Esophagus (tissue), 2 donors: ENCODE measurements at regions not wholly inside any gene's neighbourhood (a gene's known extent, or its start where the extent isn't known, plus 50 kb on each side); places are given as distances from the start of the nearest gene placed in this dataset.
A peak's percentile ranks its signal among the peaks of the same experiment; 100 is the strongest.

Experiments used
- H3K27ac ChIP-seq, 2 donors: one replicate each; pipeline ENCODE4 v1.5.1; 2013; ENCODE audit warnings: low read depth in 2 of 2, mild to moderate bottlenecking in 2 of 2, inconsistent platforms in 1 of 2, low read length in 1 of 2, moderate library complexity in 1 of 2
- H3K27me3 ChIP-seq, 2 donors: one replicate each; pipeline ENCODE4 v1.6.1; 2013; ENCODE audit warnings: low read length in 2 of 2, control low read depth in 1 of 2, mild to moderate bottlenecking in 1 of 2; ENCODE audit not compliant: insufficient read depth in 2 of 2, control insufficient read depth in 1 of 2
- H3K36me3 ChIP-seq, 2 donors: one replicate each; pipeline ENCODE4 v1.6.1; 2013; ENCODE audit warnings: low read length in 1 of 2; ENCODE audit not compliant: control insufficient read depth in 2 of 2, insufficient read depth in 2 of 2
- H3K4me1 ChIP-seq, 2 donors: one replicate each; pipeline ENCODE4 v1.6.1; 2013; ENCODE audit warnings: low read length in 1 of 2; ENCODE audit not compliant: control insufficient read depth in 2 of 2, insufficient read depth in 2 of 2
- H3K4me3 ChIP-seq, 2 donors: one replicate each; pipeline ENCODE4 v1.5.1; 2013; ENCODE audit warnings: low read length in 2 of 2, mild to moderate bottlenecking in 2 of 2, low read depth in 1 of 2, moderate library complexity in 1 of 2
- H3K9me3 ChIP-seq, 2 donors: one replicate each; pipeline ENCODE4 v1.6.1; 2013; ENCODE audit warnings: mild to moderate bottlenecking in 2 of 2, low read depth in 1 of 2, low read length in 1 of 2, moderate library complexity in 1 of 2; ENCODE audit not compliant: control insufficient read depth in 2 of 2, insufficient read depth in 1 of 2
- WGBS, 2 donors: extraction: QIAGEN DNeasy Blood & Tissue Kit; methylation state at CpG; one replicate each; pipeline ENCODE4 v1.1.7; 2013; 5-methylcytosine and 5-hydroxymethylcytosine counted together
- donor health status: healthy with polysubstance abuse.
- donor health status: Bipolar disorder and iron deficiency.

DNA sequence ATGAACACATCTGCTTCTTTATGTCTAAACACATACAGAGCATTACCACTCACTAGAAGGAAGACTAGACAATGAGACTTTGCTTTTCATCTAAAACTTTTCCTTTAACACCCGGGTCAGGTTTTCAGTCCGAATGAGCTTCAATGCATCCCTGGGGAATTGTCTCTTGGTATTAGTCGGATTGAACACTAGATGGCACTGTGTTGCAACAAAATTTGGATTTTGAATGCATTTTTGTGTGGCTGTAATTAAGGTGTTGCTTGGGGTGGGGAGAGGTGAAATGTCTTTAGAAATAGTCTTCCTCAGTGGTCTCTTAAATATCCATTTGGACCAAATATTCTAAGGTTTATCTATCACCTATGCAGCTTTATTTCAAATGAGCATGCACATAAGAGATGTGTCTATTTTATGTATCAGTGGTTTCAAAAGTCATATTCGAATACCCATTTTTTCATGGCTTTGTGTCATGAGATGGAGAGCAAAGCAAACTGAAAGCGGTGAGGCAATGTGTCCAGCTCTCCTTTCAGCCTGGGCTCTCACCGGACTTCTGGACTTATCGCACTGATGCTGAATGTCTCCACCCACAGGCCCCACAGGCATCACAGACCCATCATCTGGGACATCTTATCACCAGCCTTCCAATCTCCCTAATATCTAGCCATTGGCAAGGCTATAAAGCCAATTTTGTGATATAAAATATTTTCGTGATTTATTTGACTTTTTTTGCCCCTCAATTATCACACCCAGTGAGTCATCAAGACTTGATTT, 510.3 kb downstream of the RNF144A start:
- Histone ChIP-seq H3K27ac (no peak overlapping the region), H3K4me3 (no peak overlapping the region), H3K4me1 (peaks cover 0 to 2% of the 10 kb centered on the region in 2 donors), H3K27me3 (no peaks in the 10 kb centered on the region), H3K9me3 (no peaks in the 10 kb centered on the region), H3K36me3 (no peaks in the 10 kb centered on the region)
- WGBS, 2 donors: 42 to 46% methylated on average over 8 of the region's 8 CpGs

GRCh38 chr2:7428454-7429204, 511.4 kb downstream of the RNF144A start:
- no peaks in the 10 kb centered on the region for H3K36me3 ChIP-seq
- H3K27ac ChIP-seq: no peak overlapping the region
- no peak overlapping the region for H3K4me3 ChIP-seq
- H3K9me3 ChIP-seq: peaks cover 0 to 2% of the 10 kb centered on the region in 2 donors
- peaks cover 0 to 2% of the 10 kb centered on the region in 2 donors for H3K27me3 ChIP-seq
- WGBS, 2 donors: 90% methylated on average over 15 of the region's 15 CpGs
- H3K4me1 ChIP-seq: peaks cover 0 to 2% of the 10 kb centered on the region in 2 donors

- H3K36me3 ChIP-seq: no peaks in the 10 kb centered on the region
- no peak overlapping the region for H3K4me3 ChIP-seq
- peaks cover 0 to 2% of the 10 kb centered on the region in 2 donors for H3K4me1 ChIP-seq
- H3K27me3 ChIP-seq: peaks cover 0 to 2% of the 10 kb centered on the region in 2 donors
- WGBS, 2 donors: 87 to 91% methylated on average over 4 of the region's 4 CpGs
- H3K27ac ChIP-seq: no peak overlapping the region
- peaks cover 0 to 2% of the 10 kb centered on the region in 2 donors for H3K9me3 ChIP-seq
Measured at GRCh38 chr2:7429733-7430132, 512.5 kb downstream of the RNF144A start.

DNA sequence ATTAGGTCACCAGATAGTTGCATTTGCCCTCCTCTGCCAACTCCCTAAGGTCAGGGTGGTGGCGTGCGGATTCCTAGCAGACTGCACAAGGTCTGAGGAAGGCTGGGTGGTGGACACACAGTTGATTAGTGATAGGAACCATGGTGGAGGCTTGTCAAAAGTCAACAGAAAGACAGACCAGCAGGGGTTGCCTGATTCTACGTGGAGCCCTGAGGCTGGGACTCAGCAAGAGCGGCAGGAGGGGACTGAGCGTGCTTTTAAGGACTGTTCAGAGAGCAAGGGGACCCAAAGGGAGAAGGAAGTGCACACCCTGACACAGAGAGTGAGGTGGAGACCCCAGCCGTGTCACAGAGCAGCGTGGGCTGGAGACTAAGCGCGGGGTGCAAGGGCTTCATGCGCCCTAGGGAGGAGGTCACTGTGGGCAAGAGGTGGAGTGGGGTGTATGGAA, 513.2 kb downstream of the RNF144A start:
- Histone ChIP-seq H3K27ac (peak overlapping the region in 1 of 2 donors; percentile 51), H3K27me3 (peaks cover 0 to 2% of the 10 kb centered on the region in 2 donors), H3K4me1 (peaks cover 0 to 2% of the 10 kb centered on the region in 2 donors), H3K9me3 (peaks cover 0 to 2% of the 10 kb centered on the region in 2 donors), H3K4me3 (no peak overlapping the region), H3K36me3 (no peaks in the 10 kb centered on the region)
- 86 to 88% methylated on average over 10 of the region's 10 CpGs for WGBS, 2 donors

DNA sequence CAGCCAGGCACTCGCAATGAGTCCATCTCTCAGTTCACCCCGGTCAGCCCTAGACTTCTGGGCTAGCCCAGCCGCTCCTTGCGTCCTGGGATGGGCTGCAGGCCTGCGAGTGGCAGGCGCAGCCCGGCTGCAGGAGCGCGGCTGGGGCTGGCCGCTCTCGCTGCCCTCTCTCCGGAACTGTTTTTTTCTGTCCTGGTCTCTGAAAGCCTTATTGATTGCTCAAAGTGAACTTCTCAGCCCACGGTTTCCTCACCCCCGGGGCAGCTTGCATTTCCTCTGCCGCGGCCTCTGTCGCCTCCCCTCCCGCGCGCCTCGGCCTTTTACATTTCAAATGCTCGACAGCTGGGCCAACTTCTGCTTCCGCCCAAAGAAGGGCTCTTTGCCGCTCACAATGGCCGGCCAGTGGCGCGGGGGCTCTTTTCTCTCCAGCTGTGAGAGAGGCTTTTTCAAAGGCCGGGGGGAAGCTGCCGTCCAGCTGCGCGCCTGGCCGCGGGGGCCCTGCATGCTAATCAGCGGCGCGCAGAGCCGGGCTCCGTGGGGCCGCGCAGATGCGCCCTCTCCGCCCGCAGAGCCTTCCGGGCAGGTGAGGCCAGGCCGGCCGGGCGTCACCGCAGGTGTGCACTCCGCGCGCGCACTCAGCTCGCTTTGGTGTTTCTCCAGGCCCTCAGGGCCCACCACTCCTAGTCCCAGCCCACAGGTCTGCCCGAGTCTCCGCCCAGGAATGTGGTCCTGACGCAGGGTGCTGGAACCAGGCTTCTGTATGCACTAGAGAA, 513.8 kb downstream of the RNF144A start:
- peaks cover 0 to 2% of the 10 kb centered on the region in 2 donors for H3K9me3 ChIP-seq
- WGBS, 2 donors: 10 to 16% methylated on average over 53 to 56 of the region's 56 CpGs
- H3K27me3 ChIP-seq: peaks cover 0 to 2% of the 10 kb centered on the region in 2 donors
- H3K4me1 ChIP-seq: peaks cover 0 to 2% of the 10 kb centered on the region in 2 donors
- H3K27ac ChIP-seq: peak overlapping the region in 1 of 2 donors; percentile 51
- H3K4me3 ChIP-seq: peak overlapping the region; percentile 17 to 35
- H3K36me3 ChIP-seq: no peaks in the 10 kb centered on the region

GRCh38 chr2:7432436-7432835, 515.2 kb downstream of the RNF144A start:
- Histone ChIP-seq H3K4me3 (no peak overlapping the region), H3K27me3 (peaks cover 0 to 2% of the 10 kb centered on the region in 2 donors), H3K9me3 (peaks cover 0 to 2% of the 10 kb centered on the region in 2 donors), H3K27ac (no peak overlapping the region), H3K36me3 (no peaks in the 10 kb centered on the region), H3K4me1 (peaks cover 0 to 2% of the 10 kb centered on the region in 2 donors)
- 92 to 95% methylated on average over 4 of the region's 4 CpGs for WGBS, 2 donors

- Histone ChIP-seq H3K27me3 (peaks cover 0 to 2% of the 10 kb centered on the region in 2 donors), H3K4me1 (no peaks in the 10 kb centered on the region), H3K4me3 (no peak overlapping the region), H3K9me3 (peaks cover 0 to 2% of the 10 kb centered on the region in 2 donors), H3K27ac (no peak overlapping the region), H3K36me3 (no peaks in the 10 kb centered on the region)
- WGBS, 2 donors: 80 to 82% methylated on average over 9 of the region's 9 CpGs
Measured at GRCh38 chr2:7436096-7436906, 519.1 kb downstream of the RNF144A start.

DNA sequence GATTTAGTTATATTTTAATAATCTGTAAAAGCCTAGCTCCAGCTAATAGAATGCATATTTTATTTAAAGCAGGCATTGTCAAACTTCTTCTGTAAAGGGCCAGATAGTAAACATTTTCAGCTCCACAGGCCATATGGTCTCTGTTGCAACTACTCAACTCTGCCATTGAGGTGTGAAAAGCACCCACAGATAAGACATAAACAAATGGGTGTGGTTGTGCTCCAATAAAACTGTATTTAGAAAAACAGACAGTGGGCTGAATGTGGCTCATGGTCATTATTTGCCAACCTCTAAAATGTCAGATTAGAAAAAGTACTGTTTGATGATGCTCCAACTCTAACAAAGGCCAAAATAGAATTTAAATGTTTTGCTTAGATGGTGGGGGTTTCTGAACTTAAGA, 519.9 kb downstream of the RNF144A start:
- Histone ChIP-seq H3K4me1 (no peaks in the 10 kb centered on the region), H3K9me3 (peaks cover 0 to 2% of the 10 kb centered on the region in 2 donors), H3K36me3 (no peaks in the 10 kb centered on the region), H3K4me3 (no peak overlapping the region), H3K27me3 (peaks cover 0 to 2% of the 10 kb centered on the region in 2 donors), H3K27ac (no peak overlapping the region)
